ENCODE measurements at regions not wholly inside any gene's neighbourhood (a gene's known extent, or its start where the extent isn't known, plus 50 kb on each side); places are given as distances from the start of the nearest gene placed in this dataset.

- no peak for TF ChIP-seq CTCF (IDR thresholded peaks at IDR 0.05; ENCODE audit: insufficient read depth, low read length)
- H3K4me3 ChIP-seq (ENCODE audit: low read depth, low read length), result no peak overlapping the region
- DNase-seq (ENCODE audit: low read depth), result peak; percentile 13
These were observed 88.4 kb downstream of the FAS start for GRCh38 chr10:89078724-89079672.

- DNase-seq (ENCODE audit: low read depth), result no peak
These were observed 85.5 kb downstream of the FAS start for GRCh38 chr10:89076120-89076519.

GRCh38 chr10:89075631-89076030 is 85.0 kb downstream of the FAS start:
- no peak overlapping the region for H3K4me3 ChIP-seq (ENCODE audit: low read depth, low read length)
- no peak for DNase-seq (ENCODE audit: low read depth)
- no peak for TF ChIP-seq CTCF (IDR thresholded peaks at IDR 0.05; ENCODE audit: insufficient read depth, low read length)

More at GRCh38 chr10:89076120-89076519, 85.5 kb downstream of the FAS start:
- no peak for TF ChIP-seq CTCF (IDR thresholded peaks at IDR 0.05; ENCODE audit: insufficient read depth, low read length)
- no peak overlapping the region for H3K4me3 ChIP-seq (ENCODE audit: low read depth, low read length)

GRCh38 chr10:89074120-89074519 is 83.5 kb downstream of the FAS start:
- no peak for TF ChIP-seq CTCF (IDR thresholded peaks at IDR 0.05; ENCODE audit: insufficient read depth, low read length)
- H3K4me3 ChIP-seq (ENCODE audit: low read depth, low read length), result no peak overlapping the region
- DNase-seq (ENCODE audit: low read depth), result peak; percentile 90

GRCh38 chr10:89073719-89074118 is 83.1 kb downstream of the FAS start:
- DNase-seq (ENCODE audit: low read depth), result no peak
- no peak for TF ChIP-seq CTCF (IDR thresholded peaks at IDR 0.05; ENCODE audit: insufficient read depth, low read length)
- H3K4me3 ChIP-seq (ENCODE audit: low read depth, low read length), result no peak overlapping the region

- DNase-seq (ENCODE audit: low read depth), result peak; percentile 16
- no peak for TF ChIP-seq CTCF (IDR thresholded peaks at IDR 0.05; ENCODE audit: insufficient read depth, low read length)
- H3K4me3 ChIP-seq (ENCODE audit: low read depth, low read length), result no peak overlapping the region
These were observed 79.0 kb downstream of the FAS start for GRCh38 chr10:89069589-89069988.
